ENCODE measurements at regions not wholly inside any gene's neighbourhood (a gene's known extent, or its start where the extent isn't known, plus 50 kb on each side); places are given as distances from the start of the nearest gene placed in this dataset.

DNA sequence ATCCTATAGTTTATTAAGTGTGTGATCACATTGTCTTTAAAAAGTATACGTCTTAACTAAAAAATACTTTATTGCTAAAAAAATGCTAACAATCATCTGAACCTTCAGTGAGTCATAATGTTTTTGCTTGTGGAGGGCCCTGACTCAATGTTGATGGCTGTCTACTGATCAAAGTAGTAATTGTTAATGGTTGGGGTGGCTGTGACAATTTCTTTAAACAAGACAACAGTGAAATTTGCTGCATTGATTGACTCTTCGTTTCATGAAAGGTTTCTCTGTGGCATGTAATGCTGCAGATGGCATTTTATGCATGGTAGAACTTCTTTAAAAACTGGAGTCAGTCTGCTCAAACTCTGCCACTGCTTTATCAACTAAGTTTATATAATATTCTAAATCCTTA, 101.4 kb upstream of the IL15 start:
- no peak overlapping the region for H2BK120ac ChIP-seq (replicated peaks; ENCODE audit: low read depth, low read length)
- no peak overlapping the region for H2AK5ac ChIP-seq (ENCODE audit: low read depth, low read length)
- H3K4me2 ChIP-seq (ENCODE audit: insufficient read depth in 1 of 2, low read depth in 2 of 2, low read length in 2 of 2) = no peak overlapping the region
- H3K23ac ChIP-seq (ENCODE audit: insufficient read length) = no peak overlapping the region
- H4K8ac ChIP-seq (ENCODE audit: extremely low read depth, insufficient read depth, low read length) = no peak overlapping the region
- no peaks in the 10 kb centered on the region for H3K27me3 ChIP-seq (replicated peaks in 1 of 4; ENCODE audit: control insufficient read depth in 3 of 4, extremely low read depth in 1 of 4, insufficient read depth in 3 of 4, low read length in 3 of 4)
- H3K56ac ChIP-seq (replicated peaks; ENCODE audit: insufficient read length, low read depth, low read length) = no peak overlapping the region
- H2BK15ac ChIP-seq (ENCODE audit: low read length) = no peak overlapping the region
- H2BK12ac ChIP-seq (ENCODE audit: low read depth, low read length) = no peak overlapping the region
- POLR2A ChIA-PET (ENCODE audit: partially characterized antibody) = no interaction called here
- CTCF ChIA-PET (ENCODE audit: partially characterized antibody) = no interaction called here
- no peaks in the 10 kb centered on the region for H3K36me3 ChIP-seq (ENCODE audit: control insufficient read depth in 2 of 4, insufficient read depth in 4 of 4, low read length in 3 of 4)
- H3K4me3 ChIP-seq (ENCODE audit: extremely low read depth in 1 of 4, insufficient read depth in 2 of 4, low read depth in 3 of 4, low read length in 4 of 4) = no peak overlapping the region
- H2BK20ac ChIP-seq (ENCODE audit: low read length) = no peak overlapping the region
- H2AFZ ChIP-seq (ENCODE audit: low read length) = no peak overlapping the region
- H4K91ac ChIP-seq (replicated peaks; ENCODE audit: insufficient read length, low read length) = no peak overlapping the region
- no peaks in the 10 kb centered on the region for H3K4me1 ChIP-seq (replicated peaks in 1 of 4; ENCODE audit: control insufficient read depth in 3 of 4, insufficient read depth in 4 of 4, low read length in 3 of 4)
- no peak overlapping the region for H4K5ac ChIP-seq (ENCODE audit: insufficient read length, low read depth, low read length)
- 0 out of 4 replicates have a peak, but pooled peaks cover 0 to 5% of the 10 kb centered on the region in 2 experiments for H3K9me3 ChIP-seq (ENCODE audit: insufficient read depth in 2 of 2, low read depth in 1 of 2, low read length in 1 of 2)
- no peak for DNase-seq (ENCODE audit: low read depth in 1 of 2, low spot score in 2 of 2)
- 90% methylated on average over 2 of the region's 2 CpGs; no CpG with 5 or more reads in 1 of the 2 experiments for WGBS, 2 experiments (ENCODE audit: extremely low coverage in 1 of 2, insufficient coverage in 1 of 2, insufficient read length in 1 of 2, insufficient replicate concordance in 2 of 2, low coverage in 1 of 2, low lambda C conversion rate in 2 of 2, missing lambda C conversion rate in 1 of 2)
- no peak overlapping the region for H3K27ac ChIP-seq (ENCODE audit: low read depth, low read length)
- H3K79me1 ChIP-seq (ENCODE audit: low read depth, low read length) = no peaks in the 10 kb centered on the region
- no peaks in the 10 kb centered on the region for H3K23me2 ChIP-seq (ENCODE audit: low read depth, low read length)
- FAIRE-seq = no peak
- no peak overlapping the region for H3K14ac ChIP-seq (ENCODE audit: insufficient read length)
- no peaks in the 10 kb centered on the region for H3K79me2 ChIP-seq (ENCODE audit: control insufficient read depth in 1 of 2, insufficient read depth in 2 of 2, low read length in 2 of 2)
- TF ChIP-seq SP2 (IDR thresholded peaks at IDR 0.05; ENCODE audit: low read length) (no peak), HDAC6 (IDR thresholded peaks at IDR 0.05; ENCODE audit: low read depth, low read length) (no peak)
- H3K18ac ChIP-seq (ENCODE audit: extremely low read depth, low read length) = no peak overlapping the region
- no peak overlapping the region for H2BK5ac ChIP-seq (ENCODE audit: low read depth, low read length)
- H4K20me1 ChIP-seq (replicated peaks in 1 of 2; ENCODE audit: control insufficient read depth in 1 of 2, insufficient read depth in 2 of 2, low read length in 2 of 2) = no peaks in the 10 kb centered on the region
- no peak overlapping the region for H3K4ac ChIP-seq (replicated peaks; ENCODE audit: insufficient read length, low read depth, low read length)
- no peak overlapping the region for H3K9ac ChIP-seq (replicated peaks in 1 of 4; ENCODE audit: extremely low read depth in 1 of 4, low read depth in 3 of 4, low read length in 3 of 4)

Data from H1 (cell line).